GM23338 (cell line): ENCODE measurements at regions not wholly inside any gene's neighbourhood (a gene's known extent, or its start where the extent isn't known, plus 50 kb on each side); places are given as distances from the start of the nearest gene placed in this dataset.

Experiments
- ATAC-seq: fragments of 200-7000 bp; cut with Tn5 transposase; 3 replicates; pipeline ENCODE4 v1.9.1; 2020
- DNase-seq: peaks from one replicate; pipeline ENCODE4 v3.0.0-alpha.2; 2015; ENCODE audit warnings: low spot score
- H2AFZ ChIP-seq: fragments of 200-600 bp; sonication (generic); 2 replicates; pipeline ENCODE4 v1.8.0; 2016; ENCODE audit warnings: antibody characterized with exemption, mild to moderate bottlenecking, moderate library complexity
- H3F3A ChIP-seq: fragments of 200-600 bp; sonication (generic); replicated peaks from 2 replicates; pipeline ENCODE4 v1.8.0; 2017; ENCODE audit warnings: antibody characterized with exemption, mixed run types, low read depth
- H3K27ac ChIP-seq: fragments of 200-600 bp; sonication (generic); 2 replicates; pipeline ENCODE4 v1.6.1; 2016; ENCODE audit warnings: low read depth
- H3K27me3 ChIP-seq: fragments of 200-600 bp; sonication (generic); 2 replicates; pipeline ENCODE4 v1.8.0; 2016; ENCODE audit warnings: mild to moderate bottlenecking, mixed run types, moderate library complexity; ENCODE audit not compliant: insufficient read depth
- H3K36me3 ChIP-seq: fragments of 200-600 bp; sonication (generic); 2 replicates; pipeline ENCODE4 v1.8.0; 2016; ENCODE audit warnings: mild to moderate bottlenecking; ENCODE audit not compliant: insufficient read depth
- H3K4me1 ChIP-seq: fragments of 200-600 bp; sonication (generic); 2 replicates; pipeline ENCODE4 v1.8.0; 2016; ENCODE audit warnings: mild to moderate bottlenecking, moderate library complexity; ENCODE audit not compliant: insufficient read depth
- H3K4me2 ChIP-seq: fragments of 200-600 bp; sonication (generic); 2 replicates; pipeline ENCODE4 v1.7.1; 2017; ENCODE audit warnings: mixed run types
- H3K4me3 ChIP-seq: fragments of 200-600 bp; sonication (generic); 2 replicates; pipeline ENCODE4 v1.6.1; 2016; ENCODE audit warnings: mixed run types
- H3K79me2 ChIP-seq: fragments of 200-600 bp; sonication (generic); replicated peaks from 2 replicates; pipeline ENCODE4 v1.8.0; 2017; ENCODE audit warnings: mild to moderate bottlenecking; ENCODE audit not compliant: insufficient read depth
- H3K9me2 ChIP-seq: fragments of 200-600 bp; sonication (generic); 2 replicates; pipeline ENCODE4 v1.8.0; 2017; ENCODE audit not compliant: insufficient read depth
- H4K20me1 ChIP-seq: fragments of 200-600 bp; sonication (generic); replicated peaks from 2 replicates; pipeline ENCODE4 v1.8.0; 2017; ENCODE audit warnings: mild to moderate bottlenecking; ENCODE audit not compliant: insufficient read depth
- H3K27ac Mint-ChIP-seq: 2 replicates; pipeline ENCODE4 v1.8.0; 2020; ENCODE audit warnings: inconsistent platforms, mild to moderate bottlenecking, moderate library complexity, mixed read lengths
- H3K27me3 Mint-ChIP-seq: 3 replicates; pipeline ENCODE4 v1.8.0; 2022; ENCODE audit warnings: low read depth, mild to moderate bottlenecking, moderate library complexity, mixed read lengths, inconsistent platforms; ENCODE audit not compliant: insufficient read depth, poor library complexity
- H3K36me3 Mint-ChIP-seq: 3 replicates; pipeline ENCODE4 v1.8.0; 2021; ENCODE audit warnings: low read depth, mild to moderate bottlenecking, inconsistent platforms, moderate library complexity, mixed read lengths
- H3K4me1 Mint-ChIP-seq: 3 replicates; pipeline ENCODE4 v1.8.0; 2020; ENCODE audit warnings: mild to moderate bottlenecking, inconsistent platforms, mixed read lengths
- H3K4me3 Mint-ChIP-seq: 3 replicates; pipeline ENCODE4 v1.8.0; 2021; ENCODE audit warnings: moderate library complexity, mild to moderate bottlenecking, inconsistent platforms, mixed read lengths
- H3K9me3 Mint-ChIP-seq: 3 replicates; pipeline ENCODE4 v1.8.0; 2020; ENCODE audit warnings: moderate library complexity, mild to moderate bottlenecking, inconsistent platforms, mixed read lengths
- CTCF ChIP-seq, 2 experiments: fragments of 200-600 bp in 1 of 2; sonication (generic) in 1 of 2; conservative IDR thresholded peaks; 2 replicates each; pipeline versions ENCODE4 v1.5.1 to v1.6.1; 2016 to 2017; ENCODE audit warnings: antibody characterized with exemption in 2 of 2, low read depth in 2 of 2, mild to moderate bottlenecking in 2 of 2, moderate library complexity in 1 of 2
- ETS1 ChIP-seq: IDR thresholded peaks from 2 replicates; pipeline ENCODE4 v1.6.1; 2016; ENCODE audit warnings: antibody characterized with exemption
- EZH2 ChIP-seq: fragments of 200-600 bp; sonication (generic); IDR thresholded peaks from one replicate; pipeline ENCODE4 v1.8.0; 2017; ENCODE audit warnings: antibody characterized with exemption, mild to moderate bottlenecking, low read depth; ENCODE audit not compliant: unreplicated experiment
- JUNB ChIP-seq: IDR thresholded peaks from one replicate; pipeline ENCODE4 v1.6.1; 2016; ENCODE audit warnings: antibody characterized with exemption; ENCODE audit not compliant: unreplicated experiment
- POLR2AphosphoS5 ChIP-seq: IDR thresholded peaks from 2 replicates; pipeline ENCODE4 v1.6.1; 2016; ENCODE audit warnings: antibody characterized with exemption, low read depth
- STAT1 ChIP-seq: IDR thresholded peaks from one replicate; pipeline ENCODE4 v1.6.1; 2016; ENCODE audit warnings: antibody characterized with exemption; ENCODE audit not compliant: unreplicated experiment
- ZNF114 ChIP-seq: fragments of 250-450 bp; sonication (Bioruptor Pico); IDR thresholded peaks from 2 replicates; pipeline ENCODE4 v1.5.0; 2020; ENCODE audit warnings: mild to moderate bottlenecking, moderate library complexity
- ZNF331 ChIP-seq: fragments of 250-450 bp; sonication (Bioruptor Pico); IDR thresholded peaks from 2 replicates; pipeline ENCODE4 v1.5.0; 2020; ENCODE audit warnings: low read depth, mild to moderate bottlenecking, moderate library complexity
- ZNF462 ChIP-seq: fragments of 250-450 bp; sonication (Bioruptor Pico); IDR thresholded peaks from 2 replicates; pipeline ENCODE4 v1.5.0; 2020; ENCODE audit warnings: mild to moderate bottlenecking, moderate library complexity
- TF ChIP-seq, protein P1 (sequence below): IDR thresholded peaks from one replicate; pipeline ENCODE4 v1.6.1; 2018; ENCODE audit warnings: antibody characterized with exemption; ENCODE audit not compliant: unreplicated experiment

GRCh38 chr2:223538920-223539440 is 63.2 kb downstream of the SCG2 start (continued):
- no peak for TF ChIP-seq CTCF (conservative IDR thresholded peaks at IDR 0.05; ENCODE audit: low read depth in 2 of 2)
- TF ChIP-seq ZNF114 (CRISPR knock-in tag): no peak
- no peak for TF ChIP-seq ZNF462 (CRISPR knock-in tag)
- no peak for TF ChIP-seq ZNF331 (CRISPR knock-in tag)
- no peak for TF ChIP-seq STAT1

GRCh38 chr2:223541546-223541945 is 60.6 kb downstream of the SCG2 start:
- no peak overlapping the region; the same call in 1 of the 2 replicates for H3K27ac Mint-ChIP-seq
- no peaks in the 10 kb centered on the region for H3K36me3 ChIP-seq
- ATAC-seq: no peak
- no peak overlapping the region for H3K4me2 ChIP-seq
- H3K9me2 ChIP-seq: no peaks in the 10 kb centered on the region; the same call in 1 of the 2 replicates
- peaks cover 19% of the 10 kb centered on the region for H3K4me1 ChIP-seq
- no peaks in the 10 kb centered on the region for H3K36me3 Mint-ChIP-seq
- peaks cover 17% of the 10 kb centered on the region for H3K4me1 Mint-ChIP-seq
- no peak for DNase-seq
- H3K9me3 Mint-ChIP-seq: no peaks in the 10 kb centered on the region
- no peak overlapping the region for H3K27ac ChIP-seq
- H3F3A ChIP-seq: no peaks in the 10 kb centered on the region
- no peaks in the 10 kb centered on the region for H3K79me2 ChIP-seq
- no peak overlapping the region for H3K4me3 ChIP-seq
- no peaks in the 10 kb centered on the region for H3K27me3 Mint-ChIP-seq
- H2AFZ ChIP-seq: no peak overlapping the region
- H3K27me3 ChIP-seq: no peaks in the 10 kb centered on the region
- H4K20me1 ChIP-seq: no peaks in the 10 kb centered on the region
- H3K4me3 Mint-ChIP-seq: no peak overlapping the region
- TF ChIP-seq JUNB: no peak
- no peak for TF ChIP-seq ETS1
- no peak for TF ChIP-seq CTCF (conservative IDR thresholded peaks at IDR 0.05; ENCODE audit: low read depth in 2 of 2)
- no peak for TF ChIP-seq ZNF114 (CRISPR knock-in tag)
- no peak for TF ChIP-seq POLR2AphosphoS5
- TF ChIP-seq EZH2: no peak
- TF ChIP-seq, protein P1, sequence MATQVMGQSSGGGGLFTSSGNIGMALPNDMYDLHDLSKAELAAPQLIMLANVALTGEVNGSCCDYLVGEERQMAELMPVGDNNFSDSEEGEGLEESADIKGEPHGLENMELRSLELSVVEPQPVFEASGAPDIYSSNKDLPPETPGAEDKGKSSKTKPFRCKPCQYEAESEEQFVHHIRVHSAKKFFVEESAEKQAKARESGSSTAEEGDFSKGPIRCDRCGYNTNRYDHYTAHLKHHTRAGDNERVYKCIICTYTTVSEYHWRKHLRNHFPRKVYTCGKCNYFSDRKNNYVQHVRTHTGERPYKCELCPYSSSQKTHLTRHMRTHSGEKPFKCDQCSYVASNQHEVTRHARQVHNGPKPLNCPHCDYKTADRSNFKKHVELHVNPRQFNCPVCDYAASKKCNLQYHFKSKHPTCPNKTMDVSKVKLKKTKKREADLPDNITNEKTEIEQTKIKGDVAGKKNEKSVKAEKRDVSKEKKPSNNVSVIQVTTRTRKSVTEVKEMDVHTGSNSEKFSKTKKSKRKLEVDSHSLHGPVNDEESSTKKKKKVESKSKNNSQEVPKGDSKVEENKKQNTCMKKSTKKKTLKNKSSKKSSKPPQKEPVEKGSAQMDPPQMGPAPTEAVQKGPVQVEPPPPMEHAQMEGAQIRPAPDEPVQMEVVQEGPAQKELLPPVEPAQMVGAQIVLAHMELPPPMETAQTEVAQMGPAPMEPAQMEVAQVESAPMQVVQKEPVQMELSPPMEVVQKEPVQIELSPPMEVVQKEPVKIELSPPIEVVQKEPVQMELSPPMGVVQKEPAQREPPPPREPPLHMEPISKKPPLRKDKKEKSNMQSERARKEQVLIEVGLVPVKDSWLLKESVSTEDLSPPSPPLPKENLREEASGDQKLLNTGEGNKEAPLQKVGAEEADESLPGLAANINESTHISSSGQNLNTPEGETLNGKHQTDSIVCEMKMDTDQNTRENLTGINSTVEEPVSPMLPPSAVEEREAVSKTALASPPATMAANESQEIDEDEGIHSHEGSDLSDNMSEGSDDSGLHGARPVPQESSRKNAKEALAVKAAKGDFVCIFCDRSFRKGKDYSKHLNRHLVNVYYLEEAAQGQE: no peak
